LNCAP (cell line): ENCODE measurements at regions not wholly inside any gene's neighbourhood (a gene's known extent, or its start where the extent isn't known, plus 50 kb on each side); places are given as distances from the start of the nearest gene placed in this dataset.

Experiments
- CTCF ChIP-seq: fragments of 450-650 bp; IDR thresholded peaks from 2 replicates; pipeline ENCODE4 v1.5.1; 2017; ENCODE audit warnings: mild to moderate bottlenecking

GRCh38 chr1:189607477-189608096 is 870.1 kb downstream of the BRINP3 start:
- TF ChIP-seq CTCF = no peak

- no peak for TF ChIP-seq CTCF
These were observed 868.5 kb downstream of the BRINP3 start for GRCh38 chr1:189609167-189609566.

GRCh38 chr1:189616893-189617292 is 860.8 kb downstream of the BRINP3 start:
- TF ChIP-seq CTCF = no peak

GRCh38 chr1:189619682-189620332 is 857.9 kb downstream of the BRINP3 start:
- TF ChIP-seq CTCF = no peak

- no peak for TF ChIP-seq CTCF
These were observed 857.2 kb downstream of the BRINP3 start for GRCh38 chr1:189620471-189620870.

- no peak for TF ChIP-seq CTCF
These were observed 854.3 kb downstream of the BRINP3 start for GRCh38 chr1:189623336-189623735.

GRCh38 chr1:189627427-189627826 is 850.2 kb downstream of the BRINP3 start:
- no peak for TF ChIP-seq CTCF

GRCh38 chr1:189628857-189629256 is 848.8 kb downstream of the BRINP3 start:
- no peak for TF ChIP-seq CTCF
